ENCODE measurements at regions not wholly inside any gene's neighbourhood (a gene's known extent, or its start where the extent isn't known, plus 50 kb on each side); places are given as distances from the start of the nearest gene placed in this dataset.

DNA sequence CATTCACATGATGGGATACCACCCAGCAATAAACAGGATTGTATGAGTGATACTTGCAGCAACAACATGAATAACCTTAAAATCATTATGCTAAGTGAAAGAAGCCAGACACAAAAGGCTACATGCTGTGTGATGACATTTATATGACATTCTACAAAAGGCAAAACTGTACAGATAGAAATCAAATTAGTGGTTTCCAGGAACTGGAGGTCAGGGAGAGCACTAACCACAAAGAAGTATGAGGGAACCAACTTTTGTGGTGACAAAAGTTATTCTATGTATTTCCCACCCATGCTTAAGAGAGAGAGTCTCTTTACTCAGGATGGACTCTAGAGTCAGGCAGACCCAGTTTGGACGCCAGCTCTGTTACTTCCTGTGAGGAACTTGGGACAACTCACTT is 364.5 kb upstream of the DAB1 start:
- DNase-seq: no peak

DNA sequence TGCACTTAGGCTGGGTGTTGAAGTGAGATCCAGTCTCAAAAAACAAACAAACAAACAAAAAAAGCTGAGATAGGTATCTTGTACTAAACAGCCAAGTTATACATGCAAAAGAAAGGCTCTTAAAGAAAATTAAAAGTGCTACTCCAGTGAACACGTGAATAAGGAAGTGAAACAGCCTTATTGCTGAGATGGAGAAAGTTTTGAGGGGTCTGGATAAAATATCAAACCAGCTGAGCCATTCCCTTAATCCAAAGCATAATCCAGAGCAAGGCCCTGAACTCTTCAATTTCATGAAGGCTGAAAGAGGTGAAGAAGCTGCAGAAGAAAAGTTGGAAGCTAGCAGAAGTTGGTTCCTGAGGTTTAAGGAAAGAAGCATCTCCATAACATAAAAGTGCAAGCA is 360.5 kb upstream of the DAB1 start:
- DNase-seq: no peak

DNA sequence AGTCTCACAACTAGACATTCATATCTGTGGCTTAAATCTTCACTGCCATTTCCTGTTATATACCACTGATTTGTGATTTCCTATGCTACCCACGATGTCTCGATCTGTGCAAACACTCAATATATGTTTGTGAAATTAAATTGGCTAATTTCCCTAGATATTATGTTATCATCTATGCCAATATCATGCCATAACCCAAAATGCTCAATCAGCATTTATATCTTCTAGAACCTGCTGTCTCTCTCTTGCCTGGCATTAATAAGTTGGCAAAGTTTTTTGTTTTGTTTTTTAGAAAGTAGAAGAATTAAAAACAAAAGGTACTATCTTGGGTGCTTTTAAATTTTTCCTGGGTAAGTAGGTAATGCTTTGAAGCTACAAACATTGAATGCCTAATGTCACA is 358.5 kb upstream of the DAB1 start:
- DNase-seq: no peak

DNA sequence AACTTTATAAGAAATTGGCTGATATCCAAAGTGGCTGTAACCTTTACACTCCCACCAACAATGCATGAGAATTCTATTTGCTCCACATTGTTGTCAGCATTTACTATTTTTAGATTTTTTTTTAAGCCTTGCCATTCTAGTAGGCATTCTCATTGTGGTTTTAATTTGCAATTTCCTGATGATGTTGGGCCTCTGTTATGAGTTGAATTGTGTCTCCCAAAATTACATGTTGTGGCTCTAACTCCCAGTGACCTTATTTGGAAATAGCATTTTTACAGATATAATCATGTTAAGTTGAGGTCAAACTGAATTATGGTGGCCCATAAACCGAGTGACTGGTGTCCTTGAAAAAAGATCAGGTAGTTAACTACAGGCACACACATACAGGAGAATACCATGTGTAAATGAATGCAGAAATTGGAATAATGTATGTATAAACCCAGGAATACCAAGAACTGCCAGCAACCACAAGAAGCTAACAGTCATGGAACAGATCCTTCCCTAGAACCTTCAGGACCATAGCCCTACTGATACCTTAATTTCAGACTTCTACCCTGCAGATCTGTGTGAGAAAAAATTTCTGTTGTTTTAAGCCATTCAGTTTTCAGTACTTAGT is 348.8 kb upstream of the DAB1 start:
- no peak for DNase-seq

DNA sequence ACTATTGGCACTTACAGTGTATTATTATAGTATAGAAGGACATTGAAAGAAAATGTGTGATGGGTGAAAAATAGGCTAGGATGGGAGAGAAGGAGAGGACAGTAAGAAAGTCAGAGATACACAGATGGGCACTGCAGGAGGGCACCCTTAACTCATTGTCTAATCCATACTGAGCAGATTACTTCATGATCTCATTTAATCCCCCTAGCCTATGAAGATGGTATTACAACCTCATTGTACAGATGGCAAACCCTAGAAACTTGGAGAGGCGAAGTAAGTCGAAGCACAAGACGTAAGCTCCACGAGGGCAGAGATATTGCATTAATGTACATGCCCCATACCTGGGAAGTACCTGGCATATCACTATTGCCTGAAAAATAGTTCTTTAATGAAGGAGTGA is 346.9 kb upstream of the DAB1 start:
- no peak for DNase-seq

DNA sequence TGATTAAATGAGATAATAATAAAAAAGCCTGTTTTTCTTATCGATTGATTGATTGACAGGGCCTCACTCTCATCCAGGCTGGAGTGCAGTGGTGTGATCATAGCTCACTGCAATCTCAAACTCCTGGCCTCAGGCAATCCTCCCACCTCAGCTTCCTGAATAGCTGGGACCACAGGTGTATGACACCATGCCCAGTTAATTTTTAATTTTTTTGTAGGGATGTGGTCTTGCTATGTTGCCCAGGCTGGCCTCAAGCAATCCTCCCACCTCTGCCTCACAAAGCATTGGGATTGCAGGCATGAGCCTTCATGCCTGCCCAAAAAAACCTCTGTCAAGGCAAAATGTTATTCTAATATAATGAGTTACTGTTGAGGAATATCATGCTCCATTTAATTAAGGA is 346.4 kb upstream of the DAB1 start:
- DNase-seq: no peak

DNA sequence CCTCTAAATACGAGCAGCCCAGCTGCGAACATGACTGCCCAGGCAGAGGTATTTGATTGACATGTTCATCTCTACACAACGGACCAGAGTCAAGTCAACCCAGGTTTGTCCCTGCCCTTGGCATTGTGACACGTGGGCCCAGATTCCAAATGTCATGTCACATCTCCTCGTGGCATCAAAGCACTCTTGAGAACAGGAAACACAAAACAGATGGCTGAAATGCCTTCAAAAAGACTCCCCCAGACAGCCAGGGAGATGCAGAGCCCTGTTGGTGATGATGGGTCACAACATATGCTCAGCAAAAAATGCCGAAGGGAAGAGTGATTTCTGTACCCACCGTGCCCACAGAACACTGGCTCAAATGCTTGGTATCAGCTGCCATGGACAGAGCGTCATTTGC is 337.8 kb upstream of the DAB1 start:
- no peak for DNase-seq

DNA sequence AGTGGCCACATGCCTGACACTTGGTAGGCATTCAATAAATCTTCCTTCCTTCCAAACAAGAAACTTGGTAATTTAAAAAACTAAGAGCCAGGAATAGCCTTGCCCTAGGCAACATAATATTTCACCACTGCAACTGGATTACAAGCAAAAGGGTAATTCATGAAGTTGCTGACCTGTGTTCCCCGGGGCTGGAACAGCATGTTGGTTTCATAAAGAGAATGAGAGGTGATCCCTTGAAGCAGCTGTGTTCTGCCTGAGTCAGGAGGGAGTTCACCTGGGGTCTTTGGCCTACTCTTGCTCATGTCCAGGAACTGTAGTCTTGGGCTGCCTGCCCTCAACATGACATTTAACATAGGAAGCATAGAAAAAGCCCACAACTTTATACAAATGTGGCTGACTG is 329.0 kb upstream of the DAB1 start:
- DNase-seq: no peak

DNA sequence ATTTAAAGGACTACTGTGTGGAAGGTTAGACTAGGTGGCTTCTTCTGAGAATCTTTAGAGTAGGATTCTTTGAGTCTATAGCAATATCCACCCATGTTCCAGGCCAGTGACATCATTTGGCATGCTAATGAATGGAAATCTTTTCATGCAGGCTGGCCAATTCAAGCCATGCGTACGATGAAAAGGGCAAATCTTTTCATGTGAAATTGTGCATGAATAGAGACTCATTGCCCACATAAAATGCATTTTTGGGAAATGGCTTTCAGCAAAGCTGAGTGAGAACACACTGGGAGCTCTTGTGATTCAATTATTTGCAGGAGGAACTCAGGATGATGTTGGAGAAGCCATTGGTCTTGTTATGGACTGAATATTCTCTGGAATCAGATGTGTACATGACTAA is 324.9 kb upstream of the DAB1 start:
- DNase-seq: no peak

DNA sequence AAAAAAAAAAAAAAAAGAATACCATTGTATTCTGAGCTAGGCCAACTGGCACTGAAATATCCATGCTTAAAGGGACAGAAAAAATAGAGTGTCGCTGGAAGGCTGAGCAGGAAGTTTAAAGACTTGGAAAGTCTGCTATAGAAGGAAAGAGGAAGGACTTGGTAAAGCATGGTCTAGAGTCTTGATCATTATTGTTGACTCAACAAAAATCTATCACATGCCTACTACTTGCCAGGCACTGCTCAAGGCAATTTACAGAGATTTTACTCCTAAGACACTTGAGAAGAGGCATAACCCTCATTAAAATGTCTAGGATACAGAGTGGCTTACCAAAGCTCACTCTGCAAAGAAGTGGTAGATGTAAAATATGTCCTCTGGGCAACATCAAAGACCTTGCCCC is 324.0 kb upstream of the DAB1 start:
- DNase-seq: no peak

DNA sequence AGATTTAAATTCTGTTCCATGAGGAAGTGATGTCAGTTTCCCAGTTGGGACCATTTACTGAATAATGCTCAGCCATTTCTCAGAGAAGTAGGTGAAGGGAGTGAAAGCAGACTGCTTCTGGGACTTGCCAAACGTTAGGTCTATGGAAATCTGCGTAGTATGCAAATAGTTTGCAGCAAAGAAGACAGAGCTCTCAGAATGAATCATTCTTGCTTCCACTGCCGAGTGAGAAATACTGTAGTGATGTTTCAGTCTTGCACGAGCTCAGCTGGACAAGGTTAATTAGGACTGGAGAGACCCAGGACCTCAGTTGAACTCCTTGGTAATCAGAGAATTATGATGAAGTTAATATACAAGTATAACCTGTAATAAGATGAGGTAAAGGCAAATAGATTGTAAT is 317.7 kb upstream of the DAB1 start:
- DNase-seq: no peak

DNA sequence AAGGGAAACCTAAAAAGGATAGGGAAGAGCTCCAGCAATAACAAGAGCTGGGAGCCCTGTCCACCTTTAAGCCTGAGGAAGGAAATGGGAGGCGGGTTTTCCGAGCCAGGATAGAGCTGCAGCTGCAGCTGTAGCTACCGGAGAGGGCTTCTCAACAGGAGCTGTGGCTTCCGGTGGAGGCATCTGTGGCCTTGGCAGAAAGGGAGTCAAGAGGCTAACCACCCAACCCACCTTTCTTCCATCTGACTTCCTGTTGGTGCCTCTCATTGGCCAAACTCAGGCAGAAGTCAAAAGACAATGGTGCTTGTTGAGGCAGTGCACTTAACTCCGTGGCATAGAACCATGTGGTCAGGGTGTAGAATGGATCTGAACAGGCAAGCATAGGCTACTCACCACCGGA is 313.1 kb upstream of the DAB1 start:
- DNase-seq: no peak

DNA sequence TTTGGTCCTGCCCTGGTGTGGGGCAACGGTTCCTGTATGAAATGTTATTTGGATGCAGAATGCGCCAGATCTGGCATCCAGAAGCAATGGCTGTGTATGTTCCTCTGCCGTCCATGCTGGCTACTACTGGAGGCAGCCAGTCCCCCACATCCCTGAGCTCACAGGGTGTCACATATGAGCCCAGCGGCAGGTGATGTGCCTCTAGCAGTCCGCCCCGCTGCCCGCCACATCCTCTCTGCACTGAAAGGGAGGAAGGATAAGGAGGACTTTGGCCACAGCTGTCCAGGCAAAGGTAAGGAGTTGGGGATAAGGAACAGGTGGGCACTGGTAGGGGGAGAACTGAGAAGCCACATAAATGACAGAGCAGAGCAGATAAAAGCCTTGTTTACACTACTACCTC is 305.3 kb upstream of the DAB1 start:
- no peak for DNase-seq

DNA sequence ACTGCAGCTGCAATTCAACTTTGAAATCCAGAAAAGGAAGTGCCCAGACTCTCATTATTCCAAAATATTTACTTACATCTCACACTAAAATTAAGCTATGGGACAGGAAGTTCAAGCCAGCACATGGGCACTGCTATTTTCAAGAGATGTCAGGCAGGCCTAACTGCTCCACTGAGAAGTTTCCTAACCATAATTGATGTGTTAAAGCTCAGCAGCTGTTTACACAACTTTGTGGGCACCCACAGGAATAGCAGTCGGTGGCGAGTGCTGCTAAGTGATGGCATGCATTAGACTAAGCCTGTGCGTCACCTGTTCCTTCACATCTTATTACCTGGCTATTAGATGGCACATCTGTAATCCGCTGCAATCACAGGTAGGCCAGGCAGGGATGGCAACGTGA is 303.3 kb upstream of the DAB1 start:
- no peak for DNase-seq

DNA sequence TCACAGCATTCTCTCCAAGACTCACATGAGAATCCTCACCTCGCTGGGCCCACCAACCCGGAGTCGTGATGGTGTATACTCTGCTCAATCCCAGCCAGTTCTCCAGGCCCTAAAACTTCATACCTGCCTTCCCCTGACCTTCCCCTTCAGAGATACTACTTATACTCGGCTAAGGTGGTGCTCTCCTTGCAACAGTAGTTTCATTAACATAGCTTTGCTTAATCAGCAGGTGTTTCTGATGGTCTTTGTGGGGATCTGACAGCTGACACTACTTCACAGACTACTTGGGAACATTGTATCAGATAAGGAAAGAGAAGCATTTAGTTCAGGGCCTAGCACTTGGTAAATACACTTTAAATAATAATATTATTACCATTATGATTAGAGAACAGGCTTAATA is 301.5 kb upstream of the DAB1 start:
- no peak for DNase-seq

DNA sequence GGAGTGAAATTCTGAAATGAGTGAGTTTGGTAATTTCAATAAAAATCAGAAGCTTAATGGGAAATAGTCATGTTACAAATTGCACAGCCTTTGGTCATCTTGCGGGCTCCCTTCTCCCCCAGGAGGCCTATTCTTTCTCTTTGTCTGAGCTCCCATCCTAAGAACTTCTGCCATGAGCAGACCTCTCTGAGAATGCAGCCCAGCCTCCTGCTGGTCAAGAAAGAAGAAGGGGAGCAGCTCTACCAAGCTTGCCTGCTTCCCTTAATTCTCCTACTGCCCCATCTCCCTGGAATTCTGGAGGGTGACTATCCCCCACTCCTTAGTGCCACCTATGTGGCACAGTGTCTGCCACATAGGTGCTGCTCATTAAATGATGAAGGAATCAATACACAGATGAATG is 300.7 kb upstream of the DAB1 start:
- no peak for DNase-seq

DNA sequence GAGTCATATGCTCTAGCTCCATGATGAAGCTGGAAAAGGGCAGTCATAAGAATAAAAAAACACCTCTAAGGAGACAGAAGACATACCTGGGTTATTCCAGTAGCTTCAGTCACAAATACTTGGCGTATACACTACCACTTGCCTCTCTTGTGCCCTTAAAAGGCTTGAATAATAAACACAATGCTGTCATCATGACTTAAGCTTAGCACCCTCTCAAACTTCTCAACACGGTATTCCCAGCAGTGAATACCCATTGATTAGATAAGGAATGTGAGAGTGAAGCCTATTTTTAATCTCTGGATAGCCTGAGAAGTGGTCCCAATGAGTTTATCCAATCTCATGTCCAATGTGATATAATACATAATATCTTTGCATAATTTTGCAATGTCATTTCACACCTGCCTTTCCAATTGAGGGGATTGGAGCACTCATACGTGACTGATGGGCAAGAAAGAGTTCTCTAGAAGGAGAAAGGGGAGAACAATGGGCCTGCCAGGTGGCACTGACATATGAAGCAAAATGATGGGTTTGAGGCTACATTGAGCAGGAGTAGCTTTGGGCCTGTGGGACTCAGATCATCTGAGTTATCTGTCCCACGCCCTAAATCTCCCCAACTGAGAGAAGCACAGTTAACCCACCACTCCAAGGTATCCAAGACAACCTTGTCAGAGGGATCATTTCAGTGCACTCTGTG is 298.6 kb upstream of the DAB1 start:
- DNase-seq: no peak

DNA sequence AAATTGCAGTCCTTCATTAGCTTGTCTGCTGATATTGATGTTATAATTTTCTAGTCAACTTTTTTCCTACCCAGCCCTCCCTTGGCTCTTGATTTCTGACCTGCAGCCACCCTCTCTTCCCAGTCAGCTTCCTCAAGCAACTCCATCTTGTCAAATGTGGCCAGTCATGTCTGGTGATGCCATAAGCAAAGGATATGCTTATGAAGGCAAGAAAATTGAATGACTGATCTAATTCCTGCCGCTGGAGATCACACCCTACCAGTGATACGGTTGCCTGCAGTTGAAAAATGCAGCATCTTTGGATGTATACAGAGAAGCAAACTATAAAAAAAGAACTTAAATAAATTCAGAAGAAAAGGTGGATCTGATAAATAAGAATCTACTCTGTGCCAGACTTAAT is 297.1 kb upstream of the DAB1 start:
- DNase-seq: no peak

DNA sequence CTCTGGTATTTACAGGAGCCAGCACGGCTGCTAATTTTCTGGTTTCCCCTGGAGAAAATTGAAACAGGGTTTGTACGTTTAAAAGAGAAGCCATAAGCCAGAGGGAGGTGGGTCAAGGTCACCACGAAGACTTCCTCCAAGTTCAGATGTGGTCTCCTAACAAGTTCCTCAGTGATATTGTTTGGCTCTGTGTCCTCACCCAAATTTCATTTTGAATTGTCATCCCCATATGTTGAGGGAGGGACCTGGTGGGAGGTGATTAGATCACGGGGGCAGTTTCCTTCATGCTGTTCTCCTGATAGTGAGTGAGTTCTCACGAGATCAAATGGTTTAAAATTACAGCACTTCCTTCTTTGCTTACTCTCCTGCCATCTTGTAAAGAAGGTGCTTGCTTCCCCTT is 295.4 kb upstream of the DAB1 start:
- DNase-seq: no peak

DNA sequence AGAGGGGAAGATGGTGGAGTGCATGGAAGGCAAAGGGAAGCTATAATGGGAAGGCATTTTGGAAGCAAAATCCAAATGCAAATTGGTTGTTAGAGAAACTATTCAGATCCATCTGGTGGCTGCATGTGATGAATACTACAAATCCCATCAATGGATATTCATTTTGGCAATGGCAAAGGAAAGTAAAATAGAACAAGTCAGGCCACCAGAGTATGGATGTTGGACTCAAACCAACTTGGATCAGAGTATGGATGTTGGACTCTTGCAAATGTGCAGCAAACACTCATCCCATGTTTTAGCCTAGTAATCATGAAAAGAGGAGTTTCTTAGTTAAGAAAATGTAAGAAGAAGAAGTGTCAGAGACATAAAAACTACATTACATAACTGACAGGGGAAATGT is 289.6 kb upstream of the DAB1 start:
- no peak for DNase-seq

DNA sequence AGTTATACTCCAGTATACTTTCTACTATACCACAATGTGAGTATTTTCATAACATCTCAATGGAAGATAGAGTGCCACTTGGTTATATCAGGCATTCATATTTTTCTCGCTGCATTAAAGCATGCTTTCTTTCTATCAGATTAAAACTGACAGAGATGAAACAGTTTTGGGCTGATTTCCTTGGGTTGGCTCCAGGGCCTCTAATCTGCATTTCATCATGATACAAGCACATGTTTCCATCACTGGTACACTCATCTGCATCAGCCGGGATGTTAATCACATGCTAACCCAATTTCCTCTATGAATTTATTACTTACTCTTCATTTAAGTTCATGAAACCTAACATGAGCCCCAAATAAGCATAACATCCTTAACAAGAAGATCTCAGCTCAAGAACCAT is 289.0 kb upstream of the DAB1 start:
- no peak for DNase-seq

DNA sequence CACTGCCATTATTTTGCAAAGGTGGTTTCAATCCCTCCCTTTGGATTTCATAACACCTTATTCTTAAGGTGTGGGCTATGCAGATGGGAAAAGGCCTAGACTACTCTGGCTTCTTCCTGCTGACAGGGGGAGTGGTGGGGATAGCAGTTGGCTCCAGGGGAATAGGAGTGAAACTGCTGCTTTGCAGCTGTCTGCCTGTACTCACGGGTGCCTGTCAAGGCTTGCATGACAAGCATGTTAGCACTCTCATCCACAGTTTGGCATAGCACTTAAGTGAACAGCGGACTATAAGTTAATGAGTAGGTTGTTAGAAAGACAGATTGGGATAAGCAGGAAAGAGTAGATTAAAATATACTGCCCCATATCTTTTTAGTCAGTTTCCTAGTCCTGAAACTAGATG is 287.5 kb upstream of the DAB1 start:
- DNase-seq: no peak

DNA sequence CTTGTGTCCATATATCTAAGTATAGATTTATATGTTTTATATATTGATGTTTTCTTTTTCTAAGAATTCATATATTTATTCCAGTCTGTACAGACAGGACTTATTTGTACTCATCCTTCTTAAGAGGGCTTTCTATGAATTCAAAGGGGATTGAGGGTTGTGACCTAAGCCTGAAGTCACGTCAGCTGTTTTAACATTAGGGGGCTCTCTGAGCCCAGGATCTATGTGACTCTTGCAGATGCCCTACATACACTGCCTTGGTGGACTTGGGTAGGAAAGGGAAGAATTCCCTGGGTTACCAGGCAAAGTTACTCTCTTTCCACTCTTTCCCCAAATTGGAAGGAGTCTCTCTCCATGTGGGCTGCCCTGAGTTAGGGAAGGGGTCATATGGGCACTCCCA is 283.8 kb upstream of the DAB1 start:
- no peak for DNase-seq

DNA sequence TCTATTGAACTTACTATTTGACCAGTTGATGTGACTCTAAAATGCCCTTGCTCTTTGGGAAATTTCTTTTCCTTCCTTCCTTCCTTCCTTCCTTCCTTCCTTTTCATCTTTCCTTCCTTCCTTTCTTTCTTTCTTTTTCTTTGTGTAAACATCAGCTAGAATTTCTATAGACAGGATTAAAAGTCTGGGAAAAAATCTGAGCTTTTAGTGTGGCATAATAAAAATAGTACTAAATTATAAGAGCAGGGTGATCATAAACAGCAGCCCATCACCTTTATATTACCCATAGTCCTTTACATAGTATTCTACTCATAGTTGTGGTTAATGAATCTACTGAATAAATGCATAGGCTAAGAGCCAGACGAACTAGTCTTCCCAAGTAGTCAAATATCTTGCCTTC is 281.0 kb upstream of the DAB1 start:
- no peak for DNase-seq

DNA sequence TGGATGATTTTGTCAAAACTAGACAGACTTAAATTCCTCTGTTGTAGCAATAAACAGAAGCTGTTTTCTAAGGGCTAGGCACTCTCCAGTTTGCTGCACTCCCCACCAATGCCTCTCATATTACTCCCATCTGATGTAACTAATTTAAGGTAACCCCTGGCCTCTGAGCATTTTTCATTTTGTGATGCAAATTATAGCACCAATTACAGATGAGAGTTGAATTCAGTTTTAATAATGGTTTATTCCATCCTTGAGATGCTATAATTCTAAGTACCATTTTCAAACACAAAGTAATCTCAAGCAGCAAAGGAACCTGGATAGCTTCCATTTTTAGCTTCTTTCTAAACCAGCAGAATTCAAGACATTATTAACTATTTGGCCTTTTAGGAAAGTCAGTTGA is 280.4 kb upstream of the DAB1 start:
- no peak for DNase-seq

DNA sequence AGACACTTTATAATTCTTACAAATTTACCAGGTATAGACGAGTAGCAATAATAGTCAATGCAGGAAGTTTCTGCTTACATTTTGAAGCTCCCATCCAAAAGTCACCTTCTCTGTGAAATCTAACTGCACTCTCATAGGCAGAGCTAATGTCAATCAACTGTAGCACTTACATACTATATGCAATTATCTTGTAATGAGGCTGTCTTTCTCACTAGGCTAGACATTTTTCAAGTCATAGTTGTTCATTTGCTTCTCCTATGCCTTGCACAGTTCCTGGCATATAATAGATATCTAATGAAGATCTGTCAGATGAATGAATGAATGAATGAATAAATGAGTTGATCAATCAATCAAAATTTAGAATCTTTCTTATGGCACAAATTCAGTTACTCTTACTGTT is 273.0 kb upstream of the DAB1 start:
- no peak for DNase-seq
